GM06990 (cell line): ENCODE measurements at regions not wholly inside any gene's neighbourhood (a gene's known extent, or its start where the extent isn't known, plus 50 kb on each side); places are given as distances from the start of the nearest gene placed in this dataset.

Experiments used
- DNase-seq: peaks from one replicate; pipeline ENCODE4 v3.0.0-alpha.2; 2011; ENCODE audit not compliant: insufficient read length; ENCODE audit errors: extremely low read depth
- H3K27me3 ChIP-seq: replicated peaks from 2 replicates; pipeline ENCODE4 v1.6.0; 2011; ENCODE audit warnings: low read length; ENCODE audit not compliant: control insufficient read depth, insufficient read depth
- H3K36me3 ChIP-seq: 2 replicates; pipeline ENCODE4 v1.5.1; 2011; ENCODE audit warnings: low read length; ENCODE audit not compliant: control insufficient read depth, insufficient read depth
- H3K4me3 ChIP-seq: replicated peaks from 2 replicates; pipeline ENCODE4 v1.5.1; 2011; ENCODE audit warnings: low read depth, mild to moderate bottlenecking, control low read depth, low read length
- TF ChIP-seq, protein P1 (sequence below): IDR thresholded peaks from 2 replicates; pipeline ENCODE4 v1.5.1; 2011; ENCODE audit warnings: low read length, control low read depth, mild to moderate bottlenecking, inconsistent platforms; ENCODE audit not compliant: insufficient read depth, poor library complexity, severe bottlenecking

DNA sequence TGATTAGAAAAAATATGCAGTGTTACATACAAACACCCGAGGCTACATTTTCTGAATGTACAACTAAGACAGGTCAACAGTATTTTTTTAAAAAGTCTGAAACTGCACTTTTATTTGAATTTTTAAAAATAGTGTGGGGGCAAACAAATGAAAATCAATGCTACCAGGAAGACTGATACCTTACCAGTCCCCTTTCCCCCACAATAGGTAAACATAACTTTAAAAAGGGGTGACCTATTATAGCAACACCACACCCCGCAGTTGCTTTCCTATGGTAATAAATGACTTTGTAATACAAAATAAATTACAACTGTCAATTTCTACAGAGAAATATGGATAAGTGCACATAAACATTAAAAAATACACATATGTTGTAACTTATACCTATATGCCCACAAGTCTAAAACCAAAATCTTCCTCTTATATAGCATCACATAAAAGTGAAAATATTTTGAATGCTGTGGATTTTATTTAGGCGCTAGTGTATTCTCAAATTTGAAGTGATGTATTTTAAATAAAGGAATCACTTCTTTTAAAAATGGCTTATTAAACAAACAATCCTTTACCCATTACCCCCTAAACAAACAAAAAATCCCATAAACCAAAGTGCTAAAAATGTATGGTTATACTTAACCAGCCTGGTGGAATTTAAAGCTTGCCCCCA, 63.1 kb downstream of the KCNRG start:
- no peaks in the 10 kb centered on the region for H3K27me3 ChIP-seq
- DNase-seq = no peak
- peak overlapping the region; percentile 90 for H3K4me3 ChIP-seq
- TF ChIP-seq, protein P1, sequence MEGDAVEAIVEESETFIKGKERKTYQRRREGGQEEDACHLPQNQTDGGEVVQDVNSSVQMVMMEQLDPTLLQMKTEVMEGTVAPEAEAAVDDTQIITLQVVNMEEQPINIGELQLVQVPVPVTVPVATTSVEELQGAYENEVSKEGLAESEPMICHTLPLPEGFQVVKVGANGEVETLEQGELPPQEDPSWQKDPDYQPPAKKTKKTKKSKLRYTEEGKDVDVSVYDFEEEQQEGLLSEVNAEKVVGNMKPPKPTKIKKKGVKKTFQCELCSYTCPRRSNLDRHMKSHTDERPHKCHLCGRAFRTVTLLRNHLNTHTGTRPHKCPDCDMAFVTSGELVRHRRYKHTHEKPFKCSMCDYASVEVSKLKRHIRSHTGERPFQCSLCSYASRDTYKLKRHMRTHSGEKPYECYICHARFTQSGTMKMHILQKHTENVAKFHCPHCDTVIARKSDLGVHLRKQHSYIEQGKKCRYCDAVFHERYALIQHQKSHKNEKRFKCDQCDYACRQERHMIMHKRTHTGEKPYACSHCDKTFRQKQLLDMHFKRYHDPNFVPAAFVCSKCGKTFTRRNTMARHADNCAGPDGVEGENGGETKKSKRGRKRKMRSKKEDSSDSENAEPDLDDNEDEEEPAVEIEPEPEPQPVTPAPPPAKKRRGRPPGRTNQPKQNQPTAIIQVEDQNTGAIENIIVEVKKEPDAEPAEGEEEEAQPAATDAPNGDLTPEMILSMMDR = no peak
- H3K36me3 ChIP-seq = no peaks in the 10 kb centered on the region

DNA sequence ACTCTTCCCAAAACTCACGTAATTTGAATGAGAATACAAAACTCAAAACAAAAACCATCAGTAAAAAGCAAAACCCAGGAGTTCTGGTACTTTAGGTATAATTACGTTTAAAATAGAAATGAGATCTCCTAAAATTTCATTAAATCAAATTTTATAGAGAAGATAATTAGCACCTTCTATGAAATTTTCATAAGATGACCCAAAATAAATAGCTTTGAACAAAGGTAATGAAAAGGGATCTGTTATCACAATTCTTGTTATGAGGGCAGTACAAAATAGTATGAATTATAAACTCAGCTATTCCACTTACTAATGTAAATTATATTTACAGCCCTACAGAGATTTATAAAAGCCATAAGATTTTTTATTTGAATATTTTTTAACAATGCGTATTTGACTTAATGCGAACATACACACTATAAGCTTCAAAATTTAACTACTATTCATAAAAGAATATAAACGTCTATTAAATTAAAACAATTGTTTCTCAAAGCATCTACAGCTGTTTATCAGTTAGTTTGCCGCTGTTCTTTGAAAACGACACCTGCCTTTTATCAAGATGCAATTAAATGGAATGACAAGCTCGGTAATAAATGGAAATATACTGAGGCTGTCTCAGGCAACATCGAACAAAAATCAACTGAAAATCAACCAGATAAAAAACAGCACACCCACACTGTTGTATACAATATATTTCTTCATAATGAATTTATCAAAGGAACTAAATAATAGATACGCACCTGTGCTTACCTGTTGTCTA, 63.8 kb downstream of the KCNRG start:
- TF ChIP-seq, protein P1 = no peak
- DNase-seq = no peak
- H3K27me3 ChIP-seq = no peaks in the 10 kb centered on the region
- no peaks in the 10 kb centered on the region for H3K36me3 ChIP-seq
- peak overlapping the region; percentile 90 for H3K4me3 ChIP-seq

DNA sequence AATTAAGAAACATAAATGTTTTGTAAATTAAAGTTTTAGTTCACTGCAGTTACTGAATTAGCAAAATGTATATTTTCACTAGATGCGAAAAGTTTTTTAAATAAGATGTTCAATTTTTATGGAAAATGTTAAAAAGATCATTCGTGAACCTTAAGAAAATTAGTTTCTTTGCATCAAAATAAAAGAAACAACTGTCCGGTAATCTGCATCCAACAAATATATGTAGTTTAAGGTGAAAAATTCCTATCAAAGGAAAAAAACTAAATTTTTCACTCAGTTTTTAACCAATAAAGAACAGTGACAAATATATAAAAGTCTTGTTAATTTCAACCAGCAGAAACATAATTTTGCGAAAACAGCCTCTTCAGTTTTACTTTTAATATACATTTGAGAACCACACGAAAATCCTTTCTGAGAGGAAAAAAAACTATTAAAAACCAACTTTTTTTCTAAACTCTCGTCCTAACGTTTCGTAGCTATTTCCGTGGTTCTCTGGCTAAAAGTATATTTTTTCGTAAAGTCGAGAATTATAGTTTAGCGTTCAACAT, 64.5 kb downstream of the KCNRG start:
- Histone ChIP-seq H3K4me3 (peak overlapping the region; percentile 90), H3K27me3 (no peaks in the 10 kb centered on the region), H3K36me3 (no peaks in the 10 kb centered on the region)
- no peak for DNase-seq
- TF ChIP-seq, protein P1 = no peak

DNA sequence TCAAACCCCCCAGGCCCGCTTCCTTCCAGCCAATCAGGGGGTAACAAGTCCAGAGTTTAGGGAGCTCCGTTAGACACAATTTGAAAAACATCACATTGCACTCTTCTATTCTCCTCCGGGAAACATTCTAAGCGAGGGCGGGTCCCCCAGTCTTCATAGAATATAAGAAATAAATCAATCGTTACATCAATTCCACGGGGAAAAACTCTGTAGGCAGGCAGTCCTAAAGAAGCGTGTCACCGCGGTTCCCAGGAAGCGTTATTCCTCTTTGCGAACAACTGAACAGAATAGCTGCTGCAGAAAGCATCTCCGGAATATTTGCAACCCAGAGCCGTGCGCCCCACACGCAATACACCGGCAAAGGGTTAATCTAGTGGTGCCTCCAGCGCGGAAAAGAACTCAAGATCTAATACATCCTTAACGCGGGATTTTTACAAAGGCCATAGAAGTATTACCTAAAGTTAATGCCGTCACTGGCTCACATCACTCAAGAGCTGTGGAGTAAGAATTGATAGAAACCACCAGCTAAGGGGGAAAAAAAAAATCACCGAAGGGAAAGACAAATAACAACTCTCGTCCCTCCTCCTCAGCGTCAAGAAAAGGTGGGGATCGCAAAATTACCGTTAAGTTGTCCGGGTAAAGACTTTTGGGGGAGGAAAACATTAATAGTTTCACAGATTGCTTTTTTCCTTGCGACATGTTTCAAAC, 65.1 kb downstream of the KCNRG start:
- Histone ChIP-seq H3K27me3 (no peaks in the 10 kb centered on the region), H3K4me3 (peak overlapping the region; percentile 90), H3K36me3 (no peaks in the 10 kb centered on the region)
- DNase-seq = peak; percentile 29
- TF ChIP-seq, protein P1 = no peak

DNA sequence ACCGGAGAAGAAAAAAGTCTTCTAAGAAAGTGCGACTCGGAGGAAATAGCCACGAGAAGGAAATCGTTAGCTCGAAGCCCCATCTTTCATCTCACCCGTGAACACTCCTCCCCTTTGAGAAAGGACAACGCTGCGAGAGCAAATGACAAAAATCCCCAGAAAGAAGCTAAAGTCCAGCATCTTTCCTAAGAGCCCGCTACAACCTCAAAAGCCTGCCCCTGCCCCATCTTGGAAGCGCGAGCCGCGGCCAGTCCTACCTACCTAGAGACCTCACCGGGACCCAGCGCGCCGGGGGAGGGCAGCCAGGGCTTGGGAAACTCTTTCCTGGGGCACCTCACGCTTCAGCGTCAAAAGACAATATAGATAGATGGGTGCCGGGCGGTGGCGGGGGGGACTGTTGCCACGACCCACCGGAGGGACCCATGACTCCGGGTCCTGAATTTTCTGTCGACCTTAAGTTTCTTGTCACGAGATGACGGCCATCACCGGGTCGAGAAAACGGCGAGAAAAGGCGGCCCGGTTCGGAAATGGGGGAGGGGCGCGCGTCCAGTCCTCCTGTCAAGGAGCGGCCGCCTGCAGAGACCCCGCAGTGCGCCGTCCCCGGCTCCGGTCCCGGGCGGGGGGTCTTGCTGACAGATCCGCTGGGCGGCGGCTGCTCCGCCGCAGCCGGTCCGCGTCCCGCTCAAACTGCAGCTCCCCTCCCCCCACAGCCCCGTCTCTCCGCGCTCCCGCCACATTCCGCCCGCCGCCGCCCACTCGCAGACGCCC, 65.9 kb downstream of the KCNRG start:
- Histone ChIP-seq H3K36me3 (no peaks in the 10 kb centered on the region), H3K4me3 (peak overlapping the region; percentile 90), H3K27me3 (no peaks in the 10 kb centered on the region)
- peak; percentile 77 for DNase-seq
- TF ChIP-seq, protein P1 = no peak
